Esophagus muscularis mucosa (tissue), 4 donors: ENCODE measurements at regions not wholly inside any gene's neighbourhood (a gene's known extent, or its start where the extent isn't known, plus 50 kb on each side); places are given as distances from the start of the nearest gene placed in this dataset.
A peak's percentile ranks its signal among the peaks of the same experiment; 100 is the strongest.

Experiments used
- DNase-seq: peaks from one replicate; pipeline ENCODE4 v3.0.0-alpha.2; 2017; ENCODE audit errors: extremely low spot score
- H3K27ac ChIP-seq, 4 donors: fragments of 200-600 bp; sonication (generic); replicated peaks in 1 of 4; 1 replicate in 3 of 4; 2 replicates in 1 of 4; pipeline ENCODE4 v1.5.1; 2016 to 2019; ENCODE audit warnings: mild to moderate bottlenecking in 1 of 4
- H3K27me3 ChIP-seq, 4 donors: fragments of 200-600 bp; sonication (generic); one replicate each; pipeline versions ENCODE4 v1.5.1 to v1.6.0; 2016 to 2019
- H3K36me3 ChIP-seq, 4 donors: fragments of 200-600 bp; sonication (generic); one replicate each; pipeline ENCODE4 v1.5.1; 2016 to 2019
- H3K4me1 ChIP-seq, 4 donors: fragments of 200-600 bp; sonication (generic); one replicate each; pipeline ENCODE4 v1.5.1; 2016 to 2019
- H3K4me3 ChIP-seq, 4 donors: fragments of 200-600 bp; sonication (generic); 1 replicate in 2 of 4; 2 replicates in 2 of 4; pipeline ENCODE4 v1.5.1; 2016 to 2019; ENCODE audit warnings: mild to moderate bottlenecking in 4 of 4, moderate library complexity in 1 of 4
- H3K9me3 ChIP-seq, 4 donors: fragments of 200-600 bp; sonication (generic); 1 replicate in 3 of 4; 2 replicates in 1 of 4; pipeline ENCODE4 v1.5.1; 2016 to 2019
- CTCF ChIP-seq, 3 experiments: fragments of 200-600 bp in 2 of 3; fragments of 450-650 bp in 1 of 3; sonication (generic) in 2 of 3; IDR thresholded peaks; one replicate each; pipeline ENCODE4 v1.5.1; 2017 to 2019; ENCODE audit warnings: antibody characterized with exemption in 3 of 3, mild to moderate bottlenecking in 2 of 3, moderate library complexity in 1 of 3
- EP300 ChIP-seq: sonication (generic); formaldehyde crosslinking; IDR thresholded peaks from one replicate; pipeline ENCODE4 v1.6.1; 2017; ENCODE audit warnings: antibody characterized with exemption
- POLR2A ChIP-seq: fragments of 450-650 bp; IDR thresholded peaks from one replicate; pipeline ENCODE4 v1.6.1; 2017; ENCODE audit warnings: antibody characterized with exemption, moderate library complexity, mild to moderate bottlenecking, low read depth
- POLR2AphosphoS5 ChIP-seq, 2 donors: sonication (generic); formaldehyde crosslinking; IDR thresholded peaks; one replicate each; pipeline ENCODE4 v1.6.1; 2017; ENCODE audit warnings: antibody characterized with exemption in 2 of 2
- WGBS: methylation state at CpG from one replicate; pipeline ENCODE4 v1.1.5; 2018; 5-methylcytosine and 5-hydroxymethylcytosine counted together
- intact Hi-C: fragments of 100-400 bp; cut with DNase I; formaldehyde crosslinking; loops from one replicate; pipeline ENCODE4 v1.15.1; 2023

- Histone ChIP-seq H3K4me3 (no peak overlapping the region), H3K4me1 (no peaks in the 10 kb centered on the region), H3K27ac (no peak overlapping the region), H3K9me3 (no peaks in the 10 kb centered on the region), H3K27me3 (peaks cover 0 to 4% (median 0%) of the 10 kb centered on the region in 4 donors), H3K36me3 (no peaks in the 10 kb centered on the region)
- no peak for DNase-seq
- intact Hi-C loops = no loop called here
- TF ChIP-seq POLR2A = no peak
- TF ChIP-seq CTCF (IDR thresholded peaks at IDR 0.05) = no peak
- no peak for TF ChIP-seq EP300
- no peak for TF ChIP-seq POLR2AphosphoS5 (IDR thresholded peaks at IDR 0.05)
- 92% methylated on average over 6 of the region's 10 CpGs for WGBS
Observed at GRCh38 chr2:129724021-129724757, 255.3 kb upstream of the RAB6C start.

GRCh38 chr2:129726216-129726615 lies 253.2 kb upstream of the RAB6C start:
- Histone ChIP-seq H3K9me3 (no peaks in the 10 kb centered on the region), H3K4me1 (no peaks in the 10 kb centered on the region), H3K27me3 (peaks cover 0 to 4% (median 0%) of the 10 kb centered on the region in 4 donors), H3K36me3 (no peaks in the 10 kb centered on the region), H3K4me3 (no peak overlapping the region), H3K27ac (no peak overlapping the region)
- TF ChIP-seq EP300 = no peak
- TF ChIP-seq POLR2A = no peak
- TF ChIP-seq CTCF (IDR thresholded peaks at IDR 0.05) = no peak
- no peak for TF ChIP-seq POLR2AphosphoS5 (IDR thresholded peaks at IDR 0.05)
- intact Hi-C loops = no loop called here
- peak; percentile 37 for DNase-seq
- 61% methylated on average over 5 of the region's 5 CpGs for WGBS

- H3K4me3 ChIP-seq = no peak overlapping the region
- H3K9me3 ChIP-seq = no peaks in the 10 kb centered on the region
- no peaks in the 10 kb centered on the region for H3K27me3 ChIP-seq
- TF ChIP-seq POLR2AphosphoS5 (IDR thresholded peaks at IDR 0.05) (no peak), CTCF (IDR thresholded peaks at IDR 0.05) (no peak), POLR2A (no peak), EP300 (no peak)
- WGBS = 84% methylated on average over 4 of the region's 4 CpGs
- DNase-seq = peak; percentile 81
- no peak overlapping the region for H3K27ac ChIP-seq
- H3K4me1 ChIP-seq = no peaks in the 10 kb centered on the region
- H3K36me3 ChIP-seq = no peaks in the 10 kb centered on the region
- intact Hi-C loops = no loop called here
Observed at GRCh38 chr2:129727286-129727685, 252.2 kb upstream of the RAB6C start.

- Histone ChIP-seq H3K36me3 (no peaks in the 10 kb centered on the region), H3K27ac (no peak overlapping the region), H3K4me1 (no peaks in the 10 kb centered on the region), H3K9me3 (no peaks in the 10 kb centered on the region), H3K27me3 (no peaks in the 10 kb centered on the region), H3K4me3 (no peak overlapping the region)
- no peak for DNase-seq
- TF ChIP-seq POLR2A (no peak), POLR2AphosphoS5 (IDR thresholded peaks at IDR 0.05) (no peak), CTCF (IDR thresholded peaks at IDR 0.05) (no peak), EP300 (no peak)
- intact Hi-C loops = no loop called here
- 86% methylated on average over 14 of the region's 14 CpGs for WGBS
Observed at GRCh38 chr2:129728035-129728972, 251.2 kb upstream of the RAB6C start.
